HL-60 (cell line): ENCODE measurements at regions not wholly inside any gene's neighbourhood (a gene's known extent, or its start where the extent isn't known, plus 50 kb on each side); places are given as distances from the start of the nearest gene placed in this dataset.

Experiments
- CTCF ChIP-seq: IDR thresholded peaks from one replicate; pipeline ENCODE4 v1.5.1; 2011; ENCODE audit warnings: low read length, control low read depth, inconsistent platforms; ENCODE audit not compliant: insufficient read depth
- POLR2AphosphoS5 ChIP-seq: IDR thresholded peaks from 2 replicates; pipeline ENCODE4 v1.6.1; 2012; ENCODE audit warnings: low read depth
- TF ChIP-seq, protein P1 (sequence below): IDR thresholded peaks from 2 replicates; pipeline ENCODE4 v1.6.1; 2012; ENCODE audit warnings: low read depth; ENCODE audit not compliant: insufficient replicate concordance

DNA sequence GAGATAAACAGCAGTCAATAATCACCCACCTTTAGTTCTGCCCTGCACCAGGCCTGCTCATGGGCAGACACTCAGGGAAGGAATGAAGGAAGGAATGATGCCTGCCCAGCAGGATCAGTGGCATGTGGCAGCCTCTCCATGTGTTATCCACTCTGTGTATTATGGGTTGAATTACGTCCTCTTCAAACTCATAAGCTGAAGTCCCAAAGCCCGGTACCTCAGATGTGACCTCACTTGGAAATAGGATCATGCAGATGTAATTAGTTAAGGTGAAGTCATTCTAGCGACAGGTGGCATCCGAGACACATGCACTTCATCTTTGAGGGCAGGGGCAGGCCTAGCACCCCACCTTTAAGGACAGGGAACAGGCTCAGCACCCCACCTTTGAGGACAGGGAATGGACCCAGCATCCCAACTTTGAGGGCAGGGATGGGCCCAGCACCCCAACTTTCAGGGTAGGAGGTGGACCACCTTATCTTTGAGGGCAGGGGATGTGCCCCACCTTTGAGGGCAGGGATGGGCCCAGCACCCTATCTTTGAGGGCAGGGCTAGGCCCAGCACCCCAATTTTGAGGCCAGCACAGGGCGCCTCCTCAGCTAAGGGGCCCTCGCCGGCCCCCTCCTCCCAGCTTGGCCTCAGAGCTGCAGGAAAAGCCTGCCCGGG, 127.6 kb downstream of the URI1 start:
- TF ChIP-seq CTCF (no peak), POLR2AphosphoS5 (no peak)
- TF ChIP-seq, protein P1, sequence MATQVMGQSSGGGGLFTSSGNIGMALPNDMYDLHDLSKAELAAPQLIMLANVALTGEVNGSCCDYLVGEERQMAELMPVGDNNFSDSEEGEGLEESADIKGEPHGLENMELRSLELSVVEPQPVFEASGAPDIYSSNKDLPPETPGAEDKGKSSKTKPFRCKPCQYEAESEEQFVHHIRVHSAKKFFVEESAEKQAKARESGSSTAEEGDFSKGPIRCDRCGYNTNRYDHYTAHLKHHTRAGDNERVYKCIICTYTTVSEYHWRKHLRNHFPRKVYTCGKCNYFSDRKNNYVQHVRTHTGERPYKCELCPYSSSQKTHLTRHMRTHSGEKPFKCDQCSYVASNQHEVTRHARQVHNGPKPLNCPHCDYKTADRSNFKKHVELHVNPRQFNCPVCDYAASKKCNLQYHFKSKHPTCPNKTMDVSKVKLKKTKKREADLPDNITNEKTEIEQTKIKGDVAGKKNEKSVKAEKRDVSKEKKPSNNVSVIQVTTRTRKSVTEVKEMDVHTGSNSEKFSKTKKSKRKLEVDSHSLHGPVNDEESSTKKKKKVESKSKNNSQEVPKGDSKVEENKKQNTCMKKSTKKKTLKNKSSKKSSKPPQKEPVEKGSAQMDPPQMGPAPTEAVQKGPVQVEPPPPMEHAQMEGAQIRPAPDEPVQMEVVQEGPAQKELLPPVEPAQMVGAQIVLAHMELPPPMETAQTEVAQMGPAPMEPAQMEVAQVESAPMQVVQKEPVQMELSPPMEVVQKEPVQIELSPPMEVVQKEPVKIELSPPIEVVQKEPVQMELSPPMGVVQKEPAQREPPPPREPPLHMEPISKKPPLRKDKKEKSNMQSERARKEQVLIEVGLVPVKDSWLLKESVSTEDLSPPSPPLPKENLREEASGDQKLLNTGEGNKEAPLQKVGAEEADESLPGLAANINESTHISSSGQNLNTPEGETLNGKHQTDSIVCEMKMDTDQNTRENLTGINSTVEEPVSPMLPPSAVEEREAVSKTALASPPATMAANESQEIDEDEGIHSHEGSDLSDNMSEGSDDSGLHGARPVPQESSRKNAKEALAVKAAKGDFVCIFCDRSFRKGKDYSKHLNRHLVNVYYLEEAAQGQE, result no peak
